HG02763 (cell line): ENCODE measurements at regions not wholly inside any gene's neighbourhood (a gene's known extent, or its start where the extent isn't known, plus 50 kb on each side); places are given as distances from the start of the nearest gene placed in this dataset.
"Not testable (repeated sequence)": the region's sequence is repeated elsewhere in the genome, so short reads cannot be mapped to it uniquely, and the experiment has no call there.

ENCODE experiments used
- ATAC-seq: cut with Tn5 transposase; IDR thresholded peaks from one replicate; pipeline ENCODE4 v1.9.1; 2021; ENCODE audit warnings: mild to moderate bottlenecking, moderate library complexity; ENCODE audit not compliant: unreplicated experiment

GRCh38 chr11:80990885-80991284 is 1550.1 kb upstream of the TENM4 start:
- ATAC-seq, result no peak

DNA sequence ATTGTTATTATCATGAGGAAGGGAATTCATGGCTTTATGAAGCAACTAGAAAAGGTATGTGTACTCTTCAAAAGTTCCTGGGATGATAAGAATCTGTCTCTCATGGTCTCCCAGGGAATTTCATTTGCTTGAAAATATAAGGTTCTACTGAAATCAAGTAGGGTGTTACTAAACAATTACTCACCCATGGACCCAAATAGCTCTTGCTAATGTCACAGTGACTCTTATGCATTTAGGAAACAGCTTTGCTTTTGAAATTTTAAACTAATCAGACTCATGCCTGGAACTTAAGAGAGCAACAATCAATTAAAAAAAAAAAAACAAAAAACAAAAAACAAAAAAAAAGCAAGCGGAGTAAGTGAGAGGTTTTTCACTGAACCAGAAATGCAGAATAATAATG is 1546.3 kb upstream of the TENM4 start:
- ATAC-seq, result no peak

DNA sequence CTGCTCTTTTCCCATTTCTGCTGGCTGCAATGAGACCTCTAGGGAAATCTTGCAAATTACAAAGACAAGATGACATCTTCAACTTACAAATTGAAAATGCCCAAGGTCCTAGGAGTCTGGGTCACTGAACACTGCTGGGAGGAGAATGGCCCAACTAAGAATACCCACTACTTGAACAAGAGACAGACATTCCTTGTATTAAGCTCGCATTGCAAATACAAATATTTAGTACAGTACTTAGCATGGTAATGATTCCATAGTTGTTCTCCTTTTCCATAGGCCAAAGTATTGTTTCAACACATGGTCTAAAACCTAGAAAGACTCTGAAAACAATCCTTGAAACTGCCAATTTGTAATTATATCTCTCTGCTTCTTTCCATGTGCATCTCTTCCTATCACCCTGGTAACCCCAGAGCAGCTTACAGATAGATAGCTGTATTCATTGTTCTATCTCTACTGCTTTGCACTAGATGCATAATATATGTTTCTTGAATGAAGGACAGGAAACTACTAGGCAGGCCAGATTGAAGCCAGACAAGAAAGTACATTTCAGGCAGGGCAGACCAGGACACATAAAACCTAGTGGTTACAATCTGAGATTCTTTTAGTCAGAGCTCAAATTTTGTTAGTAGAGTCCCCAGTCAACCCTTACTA is 1545.7 kb upstream of the TENM4 start:
- no peak for ATAC-seq

DNA sequence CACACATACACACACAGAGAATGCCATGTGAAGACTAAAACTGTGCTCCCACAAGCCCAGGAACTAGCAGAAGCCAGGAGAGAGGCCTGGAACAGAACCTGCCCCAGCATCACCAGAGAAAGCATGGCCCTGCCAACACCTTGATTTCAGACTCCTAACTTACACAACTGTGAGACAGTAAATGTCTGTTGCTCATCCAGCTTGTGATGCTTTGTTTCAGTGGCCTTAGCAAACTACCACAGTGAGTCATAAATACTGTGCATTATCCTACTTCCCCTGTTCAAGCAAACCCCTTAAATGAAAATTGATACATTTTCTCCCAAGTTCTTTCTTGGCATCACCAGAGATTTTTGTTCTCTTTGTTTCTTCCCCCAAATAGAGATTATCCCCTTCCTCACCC is 1539.4 kb upstream of the TENM4 start:
- no peak for ATAC-seq

DNA sequence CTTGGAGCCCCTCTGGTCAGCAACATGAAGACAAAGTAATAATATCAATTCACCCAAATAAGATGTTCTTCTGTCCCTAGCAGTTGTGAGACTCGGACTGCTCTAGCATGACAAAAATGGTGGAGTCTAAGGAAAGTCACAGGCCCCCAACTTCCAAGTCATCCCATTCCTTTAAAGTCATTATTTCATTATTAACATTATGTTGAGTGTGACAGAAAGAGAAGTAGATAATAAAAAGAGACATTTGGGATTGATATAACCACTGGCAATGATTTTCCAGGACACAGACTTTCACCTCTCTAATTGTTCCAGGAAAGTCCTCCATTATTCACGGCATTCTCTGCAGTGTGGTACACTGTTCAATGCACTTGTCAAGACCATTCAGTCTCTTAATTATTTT is 1533.0 kb upstream of the TENM4 start:
- ATAC-seq, result no peak

DNA sequence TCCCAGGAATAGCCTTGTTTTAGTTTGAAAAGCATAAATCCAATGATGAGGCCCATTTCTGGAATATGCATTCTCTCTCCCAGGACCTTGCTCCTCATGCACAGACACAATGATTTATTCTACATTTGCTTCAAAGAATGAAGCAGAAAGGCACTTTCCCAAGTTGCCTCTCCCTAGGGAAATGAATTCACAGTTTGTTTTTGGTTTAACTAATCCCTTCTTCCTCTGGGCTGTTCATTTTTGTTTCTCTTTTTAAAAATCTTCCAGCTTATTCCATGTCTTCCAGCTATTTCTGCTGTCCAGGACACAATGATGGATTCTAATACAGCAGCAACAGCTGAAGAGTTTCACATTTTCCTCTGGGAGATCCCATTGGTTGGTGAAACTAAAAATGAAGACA is 1529.2 kb upstream of the TENM4 start:
- no peak for ATAC-seq

DNA sequence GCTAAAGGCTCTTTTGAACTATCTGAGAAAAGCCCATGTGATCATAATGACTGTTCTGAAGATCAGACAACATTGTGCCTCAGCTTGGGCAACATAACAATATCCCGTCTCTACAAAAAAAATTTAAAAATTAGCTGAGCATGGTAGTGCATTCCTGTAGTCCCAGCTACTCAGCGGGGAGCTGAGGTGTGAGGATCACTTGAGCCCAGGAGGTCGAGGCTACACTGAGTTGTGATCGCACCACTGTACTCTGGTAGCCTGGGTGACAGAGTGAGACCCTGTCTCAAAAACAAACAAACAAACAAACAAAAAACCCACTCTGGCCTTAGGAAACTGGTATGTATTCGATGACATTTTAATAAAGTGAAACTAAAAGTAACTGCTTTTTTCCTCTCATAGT is 1526.8 kb upstream of the TENM4 start:
- ATAC-seq, result no peak

DNA sequence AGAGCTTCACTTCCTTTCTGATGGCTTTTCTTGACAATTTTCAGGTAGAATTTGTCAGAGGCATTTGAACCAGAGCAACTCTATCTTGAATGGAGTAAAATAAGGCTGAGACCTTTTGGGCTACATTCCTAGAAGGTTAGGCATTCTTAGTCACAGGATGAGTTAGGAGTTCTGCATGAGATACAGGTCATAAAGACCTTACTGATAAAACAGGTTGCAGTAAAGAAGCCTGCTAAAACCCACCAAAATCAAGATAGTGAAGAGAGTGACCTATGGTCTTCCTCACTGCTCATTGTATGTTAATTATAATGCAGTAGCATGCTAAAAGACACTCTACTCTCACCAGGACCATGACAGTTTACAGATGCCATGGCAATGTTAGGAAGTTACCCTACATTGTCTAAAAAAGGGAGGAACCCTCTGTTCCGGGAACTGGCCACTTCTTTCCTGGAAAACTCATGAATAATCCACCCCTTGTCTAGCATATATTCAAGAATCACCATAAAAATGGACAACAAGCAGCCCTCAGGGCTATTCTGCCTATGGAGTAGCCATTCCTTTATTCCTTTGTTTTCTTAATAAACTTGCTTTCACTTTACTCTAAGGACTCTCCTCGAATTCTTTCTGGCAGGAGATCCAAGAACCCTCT is 1519.7 kb upstream of the TENM4 start:
- no peak for ATAC-seq

GRCh38 chr11:80959751-80960150 is 1518.9 kb upstream of the TENM4 start:
- ATAC-seq, result no peak

DNA sequence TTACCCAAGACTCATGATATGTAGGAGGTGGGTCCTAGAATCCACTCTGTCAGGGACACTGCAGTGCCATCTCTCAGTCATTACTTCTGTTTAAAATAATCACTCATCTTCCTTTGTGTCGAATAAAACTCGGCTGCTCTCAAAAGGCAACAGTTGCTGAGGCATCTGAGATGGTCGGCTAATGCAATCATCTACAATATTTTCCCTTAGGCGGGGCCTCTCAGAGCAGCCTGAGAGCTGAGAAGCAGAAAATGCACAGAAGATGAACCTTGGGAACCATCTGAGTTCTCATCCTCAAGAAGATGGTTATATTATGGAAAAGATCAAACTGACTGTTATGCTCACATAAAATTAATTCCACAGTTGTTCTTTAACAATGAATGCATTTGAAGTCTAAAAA is 1518.2 kb upstream of the TENM4 start:
- ATAC-seq, result no peak

- no peak for ATAC-seq
Observed at GRCh38 chr11:80958361-80958760, 1517.5 kb upstream of the TENM4 start.

- ATAC-seq, result no peak
Observed at GRCh38 chr11:80955588-80955987, 1514.8 kb upstream of the TENM4 start.

DNA sequence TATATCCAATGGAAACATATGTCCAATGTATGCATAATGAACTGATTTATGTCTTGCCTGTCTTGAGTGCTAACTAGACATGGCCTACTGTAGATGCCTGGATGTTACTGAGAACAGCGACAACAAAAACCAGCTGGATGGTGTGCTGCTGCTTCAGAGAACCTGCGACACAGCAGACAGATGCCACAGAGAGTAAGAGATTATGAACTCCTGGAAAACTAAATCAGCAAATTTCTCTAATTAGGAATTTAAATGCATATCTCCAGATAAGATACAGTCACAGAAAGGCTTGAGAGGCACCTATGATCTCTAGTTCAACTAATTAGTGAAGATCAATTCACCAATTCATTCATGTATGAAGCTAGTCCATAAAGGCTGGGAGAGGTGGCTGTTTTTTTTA is 1508.0 kb upstream of the TENM4 start:
- ATAC-seq, result no peak

GRCh38 chr11:80944758-80945157 is 1503.9 kb upstream of the TENM4 start:
- no peak for ATAC-seq

DNA sequence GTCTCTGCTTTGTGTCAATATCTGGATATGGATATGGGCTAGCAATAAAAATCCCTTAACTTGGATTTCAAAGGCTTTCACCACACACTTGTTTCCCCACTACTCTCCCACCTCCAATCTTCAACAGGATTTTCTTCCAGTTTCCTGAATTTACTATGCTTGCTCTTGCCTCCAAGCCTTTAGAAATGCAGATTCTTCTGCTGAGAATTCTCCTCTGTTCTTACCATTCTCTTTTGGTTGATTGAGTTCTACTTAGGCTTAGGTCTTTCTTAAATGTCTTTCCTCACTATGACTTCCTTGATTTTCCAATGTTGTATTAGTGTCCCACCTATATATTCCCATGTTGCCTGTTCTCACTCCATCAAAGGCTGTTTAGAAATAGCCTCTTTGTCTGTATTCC is 1502.4 kb upstream of the TENM4 start:
- no peak for ATAC-seq

GRCh38 chr11:80937842-80938241 is 1497.0 kb upstream of the TENM4 start:
- no peak for ATAC-seq

GRCh38 chr11:80930038-80930437 is 1489.2 kb upstream of the TENM4 start:
- ATAC-seq, result no peak

GRCh38 chr11:80929031-80929805 is 1488.4 kb upstream of the TENM4 start:
- no peak for ATAC-seq

DNA sequence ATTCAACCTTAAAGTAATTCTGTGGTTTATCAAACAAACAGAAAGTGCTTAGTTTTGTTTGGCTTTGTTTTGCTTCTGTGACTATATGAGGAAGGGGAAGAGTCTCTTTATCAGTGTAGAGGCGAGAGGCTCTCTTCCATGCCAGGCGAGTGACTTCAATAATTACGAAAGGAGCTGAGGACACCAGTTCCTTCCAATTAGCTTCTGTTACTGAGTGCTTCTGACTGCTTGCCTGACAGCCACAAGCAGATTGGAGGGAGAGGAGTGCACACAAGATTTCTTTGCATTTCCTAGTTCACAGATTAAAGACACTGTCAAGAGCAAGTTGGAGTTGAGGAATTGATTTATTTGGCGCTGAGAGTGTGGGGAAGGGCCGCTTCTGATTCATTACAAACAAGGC is 1484.5 kb upstream of the TENM4 start:
- ATAC-seq, result no peak

DNA sequence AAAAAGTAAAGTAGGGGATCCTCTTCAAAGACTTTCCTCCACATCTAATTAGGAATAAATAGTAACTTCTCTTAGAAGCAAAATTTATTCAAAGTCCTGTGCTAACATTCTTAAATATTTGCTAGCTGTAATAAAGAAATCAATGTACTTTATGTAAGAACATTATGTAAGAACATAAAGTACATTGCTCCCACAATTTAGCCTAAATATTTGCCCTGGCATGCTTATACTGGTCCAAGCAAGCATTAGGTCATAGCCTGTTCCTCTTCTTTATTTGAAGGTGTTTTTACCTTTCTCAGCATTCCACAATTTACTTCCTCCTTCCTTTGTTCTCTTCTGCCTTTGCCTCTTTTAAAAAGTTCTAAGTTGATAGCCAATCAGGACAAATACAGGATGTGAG is 1480.5 kb upstream of the TENM4 start:
- ATAC-seq, result not testable (repeated sequence)

DNA sequence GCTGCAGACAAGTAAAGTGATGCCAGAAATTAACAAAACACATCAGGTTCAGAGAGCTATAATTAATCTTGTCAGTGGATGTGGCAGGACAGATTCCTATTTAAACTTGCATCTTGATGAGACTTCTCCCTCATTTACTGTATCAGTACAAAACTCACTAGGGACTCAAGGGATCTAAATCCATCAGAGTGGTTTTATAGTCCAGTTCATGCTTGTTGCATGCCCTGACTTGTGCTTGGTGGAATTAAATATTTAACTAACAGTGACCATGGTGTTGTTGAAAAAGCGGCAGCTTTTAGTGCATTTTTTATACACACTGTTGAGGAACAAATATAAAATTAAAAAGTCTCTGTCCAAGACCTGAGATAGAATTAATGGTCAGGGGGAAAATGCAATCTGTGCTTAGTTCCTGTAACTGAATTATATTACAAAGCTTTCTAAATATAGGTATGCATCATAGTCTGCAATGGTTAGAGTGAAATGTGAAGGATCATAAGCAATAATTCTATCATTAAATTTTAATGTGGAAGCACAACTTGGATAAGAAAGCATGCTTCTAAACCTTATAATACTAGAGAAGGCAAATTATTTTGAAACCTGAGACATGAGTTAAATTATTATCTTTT is 1475.5 kb upstream of the TENM4 start:
- ATAC-seq, result no peak

GRCh38 chr11:80914311-80914710 is 1473.5 kb upstream of the TENM4 start:
- no peak for ATAC-seq
